ENCODE measurements at regions not wholly inside any gene's neighbourhood (a gene's known extent, or its start where the extent isn't known, plus 50 kb on each side); places are given as distances from the start of the nearest gene placed in this dataset.
"Not testable (repeated sequence)": the region's sequence is repeated elsewhere in the genome, so short reads cannot be mapped to it uniquely, and the experiment has no call there.

DNA sequence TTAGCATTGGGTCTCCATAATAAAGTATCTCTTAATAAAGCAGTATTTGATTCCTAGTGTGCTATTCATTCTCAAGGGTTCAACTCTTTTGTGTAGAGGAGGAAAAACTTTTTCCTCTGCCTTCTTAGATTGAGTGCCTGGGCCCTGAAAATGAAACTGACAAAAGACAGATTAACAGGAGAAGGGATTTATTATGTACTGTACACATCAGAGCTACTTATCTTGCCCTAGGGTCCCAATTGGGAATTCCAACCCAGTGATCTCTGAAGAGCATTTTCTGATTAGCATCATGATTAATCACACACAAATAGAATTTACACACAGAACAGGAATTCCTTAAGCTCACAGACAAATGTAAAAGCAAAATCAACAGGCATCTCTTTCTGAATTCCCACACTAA is 128.9 kb downstream of the CD164 start:
- no peak for DNase-seq

DNA sequence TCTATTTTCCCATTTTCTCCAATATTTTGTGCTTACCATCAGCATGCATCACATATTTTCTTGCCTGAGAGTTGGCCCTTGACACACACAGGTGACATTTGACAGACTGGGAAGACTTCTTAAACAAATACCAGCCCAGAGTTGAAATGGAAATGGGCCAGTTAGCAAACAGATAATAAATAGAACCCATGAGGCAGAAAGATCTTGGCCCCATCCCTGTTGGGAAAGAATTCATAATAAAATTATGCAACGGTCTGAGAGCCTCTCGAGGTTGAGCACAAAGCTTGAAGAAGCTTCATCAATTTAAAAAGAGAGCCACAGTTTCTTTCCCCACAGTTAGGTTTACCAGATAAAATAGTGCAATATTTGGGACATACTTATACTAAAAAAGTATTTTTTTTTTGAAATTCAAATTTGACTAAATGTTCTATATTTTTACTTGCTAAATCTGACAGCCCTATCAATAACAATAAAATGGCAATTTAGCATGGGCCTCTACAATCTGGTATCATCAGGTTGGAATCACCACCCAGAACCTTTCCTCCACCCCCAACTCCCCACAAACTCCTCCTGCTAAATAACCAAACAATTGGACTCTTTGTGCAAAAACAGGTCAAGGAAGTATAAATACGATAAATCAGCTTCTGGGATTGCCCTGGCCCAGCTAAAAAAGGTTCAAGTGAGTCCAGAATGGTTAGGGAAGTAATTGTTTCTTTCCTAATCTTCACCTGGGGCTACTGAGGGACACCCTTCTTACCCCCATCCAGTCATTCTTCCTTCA is 129.8 kb downstream of the CD164 start:
- DNase-seq: no peak

DNA sequence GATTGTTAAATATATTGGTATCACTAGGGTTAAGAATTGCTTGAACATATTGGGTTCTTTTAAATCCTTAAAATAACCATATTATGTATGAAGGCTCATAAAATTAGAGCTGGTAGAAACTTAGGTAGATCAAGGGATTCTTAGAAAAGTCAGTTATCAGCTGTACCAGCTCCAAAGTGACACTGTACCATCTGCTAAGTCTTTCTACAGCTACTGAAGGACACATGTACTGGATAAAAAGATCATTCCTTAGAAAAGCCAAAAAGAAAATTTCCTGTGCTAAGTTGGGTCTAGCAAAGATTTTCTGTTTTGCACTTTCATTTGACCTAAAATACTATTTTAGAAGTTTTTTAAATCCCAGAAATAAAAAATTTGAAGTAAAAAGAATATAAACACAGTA is 130.4 kb downstream of the CD164 start:
- no peak for DNase-seq

DNA sequence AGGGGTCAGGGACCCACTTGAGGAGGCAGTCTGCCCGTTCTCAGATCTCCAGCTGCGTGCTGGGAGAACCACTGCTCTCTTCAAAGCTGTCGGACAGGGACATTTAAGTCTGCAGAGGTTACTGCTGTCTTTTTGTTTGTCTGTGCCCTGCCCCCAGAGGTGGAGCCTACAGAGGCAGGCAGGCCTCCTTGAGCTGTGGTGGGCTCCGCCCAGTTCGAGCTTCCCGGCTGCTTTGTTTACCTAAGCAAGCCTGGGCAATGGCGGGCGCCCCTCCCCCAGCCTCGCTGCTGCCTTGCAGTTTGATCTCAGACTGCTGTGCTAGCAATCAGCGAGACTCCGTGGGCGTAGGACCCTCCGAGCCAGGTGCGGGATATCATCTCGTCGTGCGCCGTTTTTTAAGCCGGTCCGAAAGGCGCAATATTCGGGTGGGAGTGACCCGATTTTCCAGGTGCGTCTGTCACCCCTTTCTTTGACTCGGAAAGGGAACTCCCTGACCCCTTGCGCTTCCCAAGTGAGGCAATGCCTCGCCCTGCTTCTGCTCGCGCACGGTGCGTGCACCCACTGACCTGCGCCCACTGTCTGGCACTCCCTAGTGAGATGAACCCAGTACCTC is 131.6 kb downstream of the CD164 start:
- not testable (repeated sequence) for DNase-seq

DNA sequence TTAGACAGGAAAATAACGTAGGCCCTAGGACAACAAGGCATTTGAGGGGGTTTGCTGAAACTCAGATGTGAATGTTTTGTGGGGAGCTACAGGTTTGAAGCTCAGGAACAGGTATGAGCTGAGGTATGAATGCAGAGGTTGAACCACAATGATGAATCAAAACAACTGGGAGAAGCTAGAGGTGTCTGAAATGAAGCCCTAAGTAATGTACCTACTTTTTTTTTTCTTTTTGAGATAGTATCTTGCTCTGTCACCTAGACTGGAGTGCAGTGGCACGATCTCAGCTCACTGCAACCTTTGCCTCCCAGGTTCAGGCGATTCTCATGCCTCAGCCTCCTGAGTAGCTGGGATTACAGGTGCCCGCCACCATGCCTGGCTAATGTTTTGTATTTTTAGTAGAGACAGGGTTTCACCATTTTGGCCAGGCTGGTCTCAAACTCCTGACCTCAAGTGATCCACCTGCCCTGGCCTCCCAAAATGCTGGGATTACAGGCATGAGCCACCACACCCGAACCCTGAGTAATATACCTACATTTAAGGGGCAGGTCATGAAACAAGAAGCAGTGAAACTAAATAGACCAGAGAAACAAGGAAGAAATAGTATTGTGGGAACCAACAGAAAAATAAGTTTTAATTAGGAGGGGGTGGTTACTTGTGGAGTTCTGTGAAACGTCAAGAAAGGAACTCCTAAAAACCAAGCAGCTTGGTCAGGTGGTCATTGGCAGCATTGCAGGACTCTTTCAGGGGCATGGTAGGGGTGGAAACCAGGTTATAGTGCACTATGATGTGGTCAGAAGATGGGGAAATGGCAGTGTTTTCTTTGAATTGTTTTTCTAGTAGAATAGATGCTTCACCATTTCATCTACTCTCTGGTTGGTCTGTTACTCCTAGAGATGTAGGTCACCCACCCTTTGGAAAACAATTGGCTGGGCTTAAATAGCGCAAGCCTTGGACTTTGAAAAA is 138.1 kb downstream of the CD164 start:
- no peak for DNase-seq

DNA sequence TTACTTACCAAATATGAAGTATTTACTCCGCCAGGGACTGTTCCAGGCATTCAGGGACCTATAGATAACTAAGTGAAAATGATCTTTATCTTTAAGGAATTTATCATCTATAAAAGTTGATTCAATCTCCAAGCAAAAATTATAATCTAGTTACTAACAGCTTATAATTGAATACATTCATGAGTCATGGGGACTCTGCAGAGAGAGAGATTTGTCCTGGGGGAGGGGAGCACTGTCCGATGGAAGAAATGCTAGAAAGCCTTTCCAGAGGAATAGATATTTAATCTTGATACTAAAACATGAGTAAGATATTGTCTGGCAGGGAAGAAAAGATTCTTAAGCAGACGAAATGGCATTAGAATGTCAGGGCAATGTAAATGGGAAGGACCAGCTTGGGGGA is 139.3 kb downstream of the CD164 start:
- DNase-seq: no peak

DNA sequence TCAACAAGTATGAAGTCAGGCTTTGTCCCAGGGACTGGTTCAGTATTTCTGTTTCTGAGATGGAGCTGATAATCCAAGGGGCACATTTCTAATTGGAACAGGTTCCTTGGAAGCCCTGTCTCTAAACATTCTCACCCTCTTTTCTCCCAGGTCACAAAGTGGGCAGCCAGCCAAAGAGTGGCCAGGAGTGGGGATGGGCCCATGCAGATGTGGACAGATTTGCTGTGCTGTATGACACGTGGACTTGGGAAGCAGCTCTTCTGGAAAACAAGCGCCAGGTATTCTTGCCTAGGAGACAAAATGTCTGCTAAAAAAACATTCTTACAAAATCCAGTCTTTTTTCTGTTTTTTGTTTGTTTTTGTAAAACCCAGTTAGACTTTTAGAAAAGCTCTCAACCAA is 140.2 kb downstream of the CD164 start:
- DNase-seq: no peak

DNA sequence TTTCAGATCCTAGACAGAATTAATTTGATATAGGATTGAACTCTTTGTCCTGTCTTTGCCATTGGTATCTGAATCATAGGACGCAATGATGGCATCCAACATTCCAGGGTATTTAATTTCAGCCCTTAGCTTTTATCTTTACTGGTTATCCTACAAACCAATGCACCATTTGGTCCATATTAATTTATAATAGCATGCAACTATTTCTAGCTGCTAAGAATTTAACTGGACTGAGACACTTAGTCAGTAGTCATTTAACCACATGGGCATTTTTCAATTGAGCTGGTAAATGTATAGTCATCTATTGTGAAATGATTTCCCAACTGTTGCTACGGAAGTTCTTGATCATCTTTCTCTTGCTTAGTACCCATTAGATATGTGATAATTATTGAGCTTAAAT is 141.1 kb downstream of the CD164 start:
- DNase-seq: no peak

DNA sequence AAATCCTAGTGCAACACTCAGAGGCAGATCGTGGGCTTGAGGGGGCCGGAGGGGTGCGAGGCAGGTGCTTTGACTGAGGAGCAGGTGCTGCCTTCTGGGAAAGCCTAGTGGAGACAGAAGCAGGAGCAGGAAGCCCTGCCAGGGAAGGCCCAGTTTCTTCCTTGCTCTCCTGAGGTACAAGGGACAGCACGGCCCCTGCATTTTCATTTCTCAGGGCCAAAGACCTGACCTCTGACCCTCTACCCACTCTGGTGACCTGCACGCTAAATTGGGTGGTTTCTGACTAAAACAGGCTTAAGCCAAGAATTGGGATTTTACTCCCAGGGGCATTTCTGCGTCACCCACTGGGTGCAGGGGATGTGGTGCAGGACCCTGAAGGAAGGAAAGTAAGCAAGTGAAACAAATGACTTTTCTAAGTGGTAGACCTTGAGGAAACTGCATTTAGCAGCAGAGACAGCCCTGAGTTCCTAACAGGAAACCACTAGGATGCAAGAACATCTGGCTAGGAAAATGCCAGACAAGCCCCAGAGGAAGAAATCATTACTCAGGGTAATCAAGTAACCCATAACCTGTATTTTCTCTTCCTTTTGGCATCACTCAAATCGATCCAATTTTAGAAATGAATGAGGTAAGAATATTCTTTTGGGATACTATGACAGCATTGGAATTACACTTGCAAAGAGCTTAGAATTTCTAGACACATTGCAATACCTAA is 141.7 kb downstream of the CD164 start:
- DNase-seq: no peak

DNA sequence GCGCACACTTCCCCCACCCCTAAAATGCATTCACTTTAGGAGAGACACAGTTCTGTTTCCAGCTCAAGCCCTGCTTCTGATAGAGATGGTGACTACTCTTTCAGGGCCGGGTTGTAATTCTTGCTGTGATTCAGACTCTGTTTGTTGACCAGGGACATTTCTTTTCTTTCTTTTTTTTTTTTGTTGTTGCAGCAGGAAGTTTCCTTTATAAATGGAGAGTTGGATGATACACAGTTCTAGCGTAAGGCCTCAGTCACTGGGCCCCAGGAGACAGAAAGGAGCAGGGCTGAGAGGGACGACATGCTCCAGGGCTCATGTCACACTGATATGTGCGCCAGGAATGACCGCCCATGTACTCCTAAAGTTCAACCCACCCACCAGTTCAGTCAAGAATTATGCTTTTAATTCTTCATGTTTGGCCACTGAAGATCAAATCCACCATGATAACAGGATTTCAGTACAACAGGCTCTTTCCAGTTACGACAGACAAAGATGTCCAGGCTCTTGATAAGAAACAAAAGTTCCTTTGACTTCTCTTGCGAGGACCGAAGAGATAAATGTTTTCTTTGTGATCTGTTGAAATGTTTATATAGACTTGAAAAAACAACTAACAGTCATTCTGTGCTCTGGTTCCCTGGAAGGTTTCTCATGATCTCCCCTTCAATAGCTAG is 142.5 kb downstream of the CD164 start:
- no peak for DNase-seq

DNA sequence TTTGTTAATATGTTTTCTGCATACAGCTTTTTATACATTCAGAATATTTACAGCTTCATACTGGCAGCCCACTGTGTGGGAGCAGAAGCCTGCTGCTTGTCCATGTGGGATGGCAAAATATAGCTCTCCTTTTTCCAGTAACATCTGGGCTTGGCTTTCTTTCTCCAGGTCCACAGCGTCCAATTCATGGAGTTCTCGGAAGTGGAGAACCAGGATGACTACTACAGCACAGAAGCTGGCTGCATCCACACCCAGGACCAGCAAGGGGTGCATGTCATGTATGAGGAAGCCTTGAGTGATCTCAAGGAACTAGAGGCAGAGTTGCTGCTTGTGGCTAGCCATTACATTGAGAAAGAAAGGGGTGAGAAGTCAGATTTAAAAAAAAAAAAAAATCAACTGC is 143.1 kb downstream of the CD164 start:
- no peak for DNase-seq

DNA sequence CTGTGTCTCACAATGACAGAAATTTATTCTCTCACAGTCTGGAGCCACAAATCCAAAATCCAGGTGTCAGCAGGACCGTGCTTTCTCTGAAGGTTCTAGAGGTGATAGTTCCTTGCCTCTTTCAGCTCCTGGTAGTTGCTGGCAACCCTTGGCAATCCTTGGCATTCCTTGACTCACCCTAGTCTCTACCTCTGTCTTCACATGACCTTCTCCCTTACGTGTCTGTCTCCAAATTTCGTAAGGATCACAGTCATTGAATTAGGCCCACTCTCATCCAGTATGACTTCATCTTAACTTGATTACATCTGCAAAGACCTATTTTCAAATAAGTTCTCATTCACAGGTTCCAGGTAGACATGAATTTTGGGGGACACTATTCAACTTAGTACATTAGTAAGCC is 143.1 kb downstream of the CEP57L1 start:
- DNase-seq: no peak

DNA sequence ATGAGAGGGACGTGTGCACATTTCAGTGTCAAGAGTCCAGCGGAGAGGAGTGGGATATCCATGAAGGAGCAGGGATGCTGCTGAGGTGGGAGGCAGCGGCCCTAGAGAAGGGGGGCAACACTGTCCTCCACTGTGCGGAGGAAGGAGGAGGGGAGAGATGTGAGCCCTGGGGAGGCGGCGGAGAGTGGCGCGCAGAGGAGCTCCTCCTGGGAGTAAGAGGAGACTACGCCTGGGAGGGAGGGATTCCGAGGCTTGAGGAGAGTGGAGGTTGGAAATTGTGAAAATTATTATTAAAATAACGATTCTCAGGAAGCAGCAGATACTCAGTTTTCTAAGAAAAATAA is 142.7 kb downstream of the CEP57L1 start:
- no peak for DNase-seq

DNA sequence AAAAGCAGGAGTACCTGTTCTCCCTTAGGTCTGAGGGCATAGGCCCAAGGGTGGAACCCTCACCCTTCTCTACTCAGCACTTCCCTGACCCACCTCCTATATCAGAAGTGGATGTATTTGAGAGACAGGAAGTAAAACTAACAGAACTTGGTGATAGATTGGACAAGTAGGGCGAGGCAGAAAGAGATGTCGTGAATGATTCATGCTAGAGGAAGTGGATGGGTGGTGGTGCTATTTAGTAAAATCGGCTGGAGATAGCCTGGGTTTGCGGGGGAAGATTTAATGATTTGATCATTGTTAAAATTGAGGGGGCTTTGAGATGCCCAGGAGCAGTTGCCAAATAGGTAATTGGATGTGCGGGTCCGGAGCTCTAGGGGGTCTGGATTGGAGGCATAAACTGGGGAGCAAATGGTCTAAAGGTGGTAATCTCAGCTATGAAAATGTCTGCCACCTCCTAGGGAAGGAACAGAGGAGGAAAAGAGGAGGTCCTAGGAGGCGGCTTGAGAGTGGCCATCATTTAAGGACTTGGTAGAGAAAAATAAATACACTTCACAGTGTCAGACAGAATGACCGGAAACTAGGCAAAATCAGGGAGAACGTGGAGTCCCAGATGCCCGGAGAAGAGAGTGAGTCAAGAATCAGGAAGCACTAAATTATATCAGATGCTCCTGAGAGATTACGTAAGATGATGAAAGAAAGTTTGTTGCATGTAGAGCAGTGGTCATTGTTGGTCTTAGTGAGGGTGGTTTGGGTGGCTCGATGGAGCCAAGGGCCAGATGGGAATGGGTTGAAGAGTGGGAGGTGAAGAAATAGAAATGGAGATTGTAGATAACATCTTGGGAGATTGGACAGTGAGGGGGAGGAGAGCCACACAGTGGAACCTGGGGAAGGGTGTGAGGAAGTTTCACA is 142.0 kb downstream of the CEP57L1 start:
- DNase-seq: no peak

DNA sequence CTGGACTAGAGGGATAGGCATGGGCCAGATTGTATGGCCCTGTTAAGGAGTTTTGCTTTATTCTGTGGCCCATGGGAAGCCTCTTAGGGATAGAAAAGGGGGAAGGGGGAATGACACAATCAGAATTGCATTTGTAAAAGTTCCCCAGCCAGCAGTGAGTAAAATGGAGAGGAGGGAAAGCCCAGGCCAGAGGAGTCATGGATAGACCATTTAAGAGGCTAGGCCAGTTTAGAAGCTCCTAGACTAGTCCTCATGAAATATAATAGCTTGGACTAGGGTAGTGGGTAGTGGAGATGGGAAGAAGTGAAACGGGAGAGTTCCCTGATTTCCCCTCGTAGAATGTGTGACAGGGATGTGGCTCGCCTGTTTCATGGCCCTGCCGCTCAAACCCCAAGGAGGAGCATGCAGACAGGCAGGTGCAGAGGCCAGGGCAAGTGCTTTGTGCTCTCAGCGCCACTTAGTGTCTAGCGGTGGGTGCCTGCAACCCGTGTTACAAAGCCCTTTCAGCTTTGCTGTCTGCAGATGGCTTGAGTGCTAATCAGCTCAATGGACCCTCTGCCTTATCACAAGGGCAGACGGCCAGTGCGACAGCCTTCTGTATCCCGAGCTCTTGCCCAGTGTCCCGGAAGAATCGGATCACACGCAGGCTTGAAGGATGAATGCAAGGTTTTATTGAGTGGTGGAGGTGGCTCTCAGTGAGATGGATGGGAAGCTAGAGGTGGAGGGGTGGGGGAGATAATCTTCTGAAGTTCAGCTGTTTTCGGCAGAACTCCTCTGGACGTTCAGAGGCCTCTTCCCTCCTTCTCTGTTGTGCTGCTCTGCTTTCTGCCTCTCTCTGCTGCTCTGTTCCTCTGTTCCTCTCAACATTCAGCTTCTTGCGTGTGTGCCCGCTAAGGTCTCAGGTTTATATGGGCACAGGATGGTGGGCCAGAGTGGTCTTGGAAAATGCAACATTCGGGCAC is 141.1 kb downstream of the CEP57L1 start:
- no peak for DNase-seq

DNA sequence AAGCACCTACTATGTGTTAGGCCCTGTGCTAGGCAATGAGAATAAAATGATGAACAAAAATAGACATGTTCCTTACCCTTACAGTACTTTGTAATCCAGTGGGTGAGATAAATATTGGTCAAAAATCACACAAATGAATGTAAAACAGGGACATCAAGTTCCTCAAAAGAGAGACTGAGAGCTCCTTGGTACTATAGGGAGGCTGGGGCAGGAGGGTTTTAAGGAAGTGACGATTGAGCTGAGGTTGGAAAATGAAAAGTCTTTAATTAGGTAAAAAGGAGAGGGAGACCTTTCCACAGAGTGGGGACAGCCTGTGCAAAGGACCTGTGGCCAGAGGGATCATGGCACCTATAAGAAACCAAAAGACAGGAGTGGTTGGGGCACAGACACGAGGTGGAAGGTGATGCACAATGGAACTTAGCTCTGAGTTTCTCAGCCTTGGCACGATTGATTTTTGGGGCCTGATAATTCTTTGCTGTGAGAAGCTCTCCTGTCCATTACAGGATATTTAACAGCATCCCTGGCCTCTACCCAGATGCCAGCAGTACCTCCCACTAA is 140.3 kb downstream of the CEP57L1 start:
- DNase-seq: no peak

DNA sequence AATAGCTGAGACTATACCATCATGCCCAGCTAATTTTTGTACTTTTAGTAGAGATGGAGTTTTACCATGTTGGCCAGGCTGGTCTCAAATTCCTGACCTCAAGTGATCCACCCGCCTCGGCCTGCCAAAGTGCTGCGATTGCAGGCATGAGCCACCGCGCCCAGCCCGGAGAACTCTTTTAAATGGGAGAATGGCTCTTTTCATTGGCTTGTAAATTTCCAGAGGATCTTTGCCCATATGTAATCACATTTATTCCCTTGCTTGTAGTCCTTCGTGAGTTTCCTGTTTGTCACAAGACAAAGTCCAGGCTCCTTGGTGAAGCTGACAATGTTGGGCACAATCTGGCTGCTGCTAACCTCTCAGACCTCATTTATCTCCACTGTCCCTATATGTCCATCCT is 135.1 kb downstream of the CEP57L1 start:
- no peak for DNase-seq

DNA sequence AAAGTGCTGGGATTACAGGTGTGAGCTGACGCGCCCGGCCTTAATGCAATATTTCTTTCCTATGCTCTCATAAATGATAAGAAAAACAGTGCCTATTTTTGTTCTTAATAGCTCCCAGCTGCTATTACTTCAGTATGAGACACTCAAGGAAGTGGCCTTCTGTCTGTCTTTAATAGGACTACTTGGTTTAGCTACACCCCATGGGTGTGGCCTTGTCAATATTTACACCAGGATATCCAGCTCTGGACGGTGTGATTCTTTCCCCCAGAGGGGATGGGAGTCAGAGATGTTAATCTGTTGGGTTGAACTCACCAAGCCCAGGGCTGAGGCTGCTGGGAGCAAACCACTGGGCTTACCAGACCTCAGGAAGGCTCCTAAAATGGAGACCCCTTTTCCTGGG is 134.2 kb downstream of the CEP57L1 start:
- no peak for DNase-seq

DNA sequence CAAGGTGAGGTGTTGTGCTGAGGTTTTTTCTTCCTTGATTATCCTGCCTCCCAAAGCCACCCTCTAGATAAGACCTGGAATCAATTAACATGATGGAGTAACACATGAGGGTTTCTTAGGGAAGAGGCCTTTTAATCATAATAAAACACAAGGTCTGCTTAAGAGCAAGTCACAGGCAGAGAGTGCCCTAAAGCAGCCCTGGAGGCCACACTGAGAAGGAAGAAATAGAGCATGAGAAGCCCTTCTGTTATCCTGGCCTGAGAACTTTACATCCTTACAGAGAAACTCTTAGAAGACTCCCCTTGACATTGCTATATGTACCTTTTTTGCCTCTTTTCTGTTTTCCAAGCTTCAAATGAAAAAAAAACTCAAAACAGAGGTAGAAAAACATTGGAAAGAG is 132.3 kb downstream of the CEP57L1 start:
- DNase-seq: no peak

DNA sequence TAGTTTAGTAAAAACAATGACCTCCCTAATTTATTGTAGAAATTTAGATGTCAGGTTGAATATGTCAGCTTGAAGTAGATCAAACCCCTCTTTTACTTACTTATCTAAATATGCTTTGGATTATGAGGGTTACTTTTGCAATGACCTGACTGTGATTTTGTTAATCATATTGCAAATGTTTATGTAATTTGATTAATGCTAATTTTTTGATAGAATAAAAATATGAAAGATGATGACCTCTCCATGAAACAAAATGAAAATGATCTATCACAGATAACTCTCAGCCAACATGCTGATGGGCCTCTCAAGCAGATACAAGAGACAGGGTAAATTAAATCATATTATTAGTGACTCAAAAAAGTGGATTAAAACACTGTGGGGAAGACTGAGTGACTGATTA is 131.0 kb downstream of the CEP57L1 start:
- DNase-seq: no peak

All from activated T-cell treated with anti-CD3 and anti-CD28 coated beads for 4 hours (primary cell).